CD8-positive, alpha-beta memory T cell (primary cell): ENCODE measurements at regions not wholly inside any gene's neighbourhood (a gene's known extent, or its start where the extent isn't known, plus 50 kb on each side); places are given as distances from the start of the nearest gene placed in this dataset.
A peak's percentile ranks its signal among the peaks of the same experiment; 100 is the strongest.

Experiments used
- CTCF ChIA-PET: fragments of 350-600 bp; sonication (Branson Sonifier 250); formaldehyde crosslinking; loops from one replicate; lab custom pipeline; 2021; ENCODE audit warnings: antibody characterized with exemption; lab: Charles Lee
- POLR2A ChIA-PET: fragments of 350-600 bp; sonication (Branson Sonifier 250); formaldehyde crosslinking; loops from one replicate; lab custom pipeline; 2021; ENCODE audit warnings: antibody characterized with exemption; lab: Charles Lee
- DNase-seq, 5 donors: peaks; one replicate each; pipeline versions ENCODE4 v3.0.0 to v3.0.0-alpha.2; 2020 to 2022; ENCODE audit warnings: mixed read lengths in 1 of 5
- H3K27ac ChIP-seq: one replicate; pipeline ENCODE4 v1.7.0; 2013; ENCODE audit warnings: low read depth, mild to moderate bottlenecking, low read length, moderate library complexity
- H3K27me3 ChIP-seq: 2 replicates; pipeline ENCODE4 v1.7.0; 2013; ENCODE audit warnings: low read length, mild to moderate bottlenecking; ENCODE audit not compliant: insufficient read depth, poor library complexity, severe bottlenecking
- H3K36me3 ChIP-seq: 2 replicates; pipeline ENCODE4 v1.7.0; 2013; ENCODE audit warnings: mild to moderate bottlenecking, low read length, moderate library complexity; ENCODE audit not compliant: insufficient read depth
- H3K4me1 ChIP-seq: 2 replicates; pipeline ENCODE4 v1.7.0; 2013; ENCODE audit warnings: mild to moderate bottlenecking, low read length, moderate library complexity; ENCODE audit not compliant: insufficient read depth
- H3K4me3 ChIP-seq: 2 replicates; pipeline ENCODE4 v1.7.0; 2013; ENCODE audit warnings: mild to moderate bottlenecking, low read length
- H3K9me3 ChIP-seq: 2 replicates; pipeline ENCODE4 v1.7.0; 2013; ENCODE audit warnings: mild to moderate bottlenecking, low read length
- H3K27ac Mint-ChIP-seq, 8 donors: one replicate each; pipeline ENCODE4 v1.8.0; 2020 to 2021; ENCODE audit warnings: mixed read lengths in 8 of 8, mild to moderate bottlenecking in 6 of 8, inconsistent platforms in 3 of 8, moderate library complexity in 3 of 8
- H3K27me3 Mint-ChIP-seq, 2 donors: one replicate each; pipeline ENCODE4 v1.8.0; 2020 to 2021; ENCODE audit warnings: mixed read lengths in 2 of 2, mild to moderate bottlenecking in 1 of 2, moderate library complexity in 1 of 2
- H3K36me3 Mint-ChIP-seq, 3 donors: one replicate each; pipeline ENCODE4 v1.8.0; 2020 to 2021; ENCODE audit warnings: mixed read lengths in 3 of 3, inconsistent platforms in 1 of 3, mild to moderate bottlenecking in 1 of 3
- H3K4me1 Mint-ChIP-seq, 3 donors: one replicate each; pipeline ENCODE4 v1.8.0; 2020 to 2021; ENCODE audit warnings: mixed read lengths in 3 of 3, inconsistent platforms in 1 of 3, mild to moderate bottlenecking in 1 of 3
- H3K4me3 Mint-ChIP-seq, 7 donors: one replicate each; pipeline ENCODE4 v1.8.0; 2020 to 2021; ENCODE audit warnings: mixed read lengths in 7 of 7, mild to moderate bottlenecking in 6 of 7, moderate library complexity in 4 of 7, inconsistent platforms in 2 of 7
- H3K9me3 Mint-ChIP-seq, 5 donors: one replicate each; pipeline ENCODE4 v1.8.0; 2020 to 2022; ENCODE audit warnings: mixed read lengths in 5 of 5, mild to moderate bottlenecking in 3 of 5, moderate library complexity in 2 of 5, inconsistent platforms in 1 of 5

DNA sequence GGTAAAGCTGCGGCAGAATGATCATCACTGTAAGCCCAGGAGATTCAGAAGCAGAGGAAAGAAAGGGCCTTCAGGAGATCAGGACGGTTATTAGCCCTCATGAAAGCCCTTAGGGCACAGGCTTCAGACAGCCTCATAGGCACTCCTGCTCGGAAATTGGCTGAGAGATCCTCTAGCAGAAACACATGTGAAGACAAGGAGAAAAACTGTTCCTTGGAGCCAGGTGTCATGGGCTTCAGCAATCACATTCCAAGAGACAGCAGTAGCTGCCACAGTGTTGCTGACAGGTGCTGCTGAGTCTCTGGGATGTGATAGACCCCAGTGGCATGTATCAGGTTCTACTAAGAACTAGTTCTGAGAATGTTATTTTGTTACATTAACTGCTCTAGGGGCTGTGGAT, 88.8 kb upstream of the DYRK2 start:
- no peaks in the 10 kb centered on the region for H3K27me3 ChIP-seq
- Mint-ChIP-seq H3K36me3 (peaks cover 2 to 17% (median 3%) of the 10 kb centered on the region in 3 donors), H3K27ac (no peak overlapping the region), H3K4me3 (no peak overlapping the region), H3K27me3 (no peaks in the 10 kb centered on the region), H3K9me3 (peaks cover 0 to 6% (median 4%) of the 10 kb centered on the region in 5 donors), H3K4me1 (peaks cover 4 to 13% (median 11%) of the 10 kb centered on the region in 3 donors)
- H3K4me3 ChIP-seq = no peak overlapping the region
- ChIA-PET CTCF (no interaction called here), POLR2A (no interaction called here)
- no peaks in the 10 kb centered on the region for H3K9me3 ChIP-seq
- no peak for DNase-seq
- H3K4me1 ChIP-seq = peaks cover 13% of the 10 kb centered on the region
- no peaks in the 10 kb centered on the region for H3K36me3 ChIP-seq
- no peak overlapping the region for H3K27ac ChIP-seq

DNA sequence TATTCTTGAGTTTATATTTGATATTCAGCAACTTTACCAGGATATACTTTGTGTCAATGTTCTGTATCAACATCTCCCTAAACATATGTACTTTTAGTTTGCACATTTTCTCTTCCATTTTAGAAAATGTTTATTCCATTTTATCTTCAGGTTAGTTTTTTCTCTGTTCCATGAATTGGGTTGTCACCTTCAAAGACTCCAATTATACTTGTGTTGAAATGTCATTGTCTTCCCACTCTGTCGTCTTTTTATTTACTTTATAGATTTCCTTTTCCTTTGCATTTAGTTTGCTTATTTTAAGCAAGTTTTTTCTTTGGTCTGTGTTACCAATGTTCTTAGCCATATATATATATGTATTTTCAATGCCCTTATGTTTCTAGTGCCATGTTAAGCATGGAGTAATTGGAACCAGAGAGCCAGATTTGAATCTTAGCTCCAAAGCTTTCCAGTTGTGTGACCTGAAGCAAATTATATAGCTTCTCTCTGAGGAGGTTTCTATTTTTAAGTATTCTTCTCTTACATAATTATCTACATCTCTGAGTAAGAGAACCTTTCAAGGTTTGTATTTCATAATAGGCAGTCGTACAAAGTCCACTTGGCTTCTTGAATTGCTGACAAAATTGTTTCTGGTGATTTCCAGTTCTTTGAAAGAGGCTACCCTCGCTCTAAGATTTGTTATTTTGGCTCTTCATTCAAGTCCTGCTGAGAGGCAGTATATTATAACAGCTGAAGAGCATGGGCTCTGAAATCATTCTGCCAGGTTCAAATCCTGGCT, 85.8 kb upstream of the DYRK2 start:
- Mint-ChIP-seq H3K27me3 (peaks cover 0 to 4% of the 10 kb centered on the region in 2 donors), H3K4me3 (no peak overlapping the region), H3K9me3 (peaks cover 5 to 12% (median 11%) of the 10 kb centered on the region in 5 donors), H3K27ac (no peak overlapping the region), H3K36me3 (peaks cover 2 to 25% (median 3%) of the 10 kb centered on the region in 3 donors), H3K4me1 (peaks cover 4 to 13% (median 11%) of the 10 kb centered on the region in 3 donors)
- no peaks in the 10 kb centered on the region for H3K4me1 ChIP-seq
- no peaks in the 10 kb centered on the region for H3K27me3 ChIP-seq
- H3K9me3 ChIP-seq = no peaks in the 10 kb centered on the region
- H3K36me3 ChIP-seq = no peaks in the 10 kb centered on the region
- CTCF ChIA-PET = no interaction called here
- no peak overlapping the region for H3K27ac ChIP-seq
- no peak overlapping the region for H3K4me3 ChIP-seq
- no peak for DNase-seq
- POLR2A ChIA-PET = no interaction called here

DNA sequence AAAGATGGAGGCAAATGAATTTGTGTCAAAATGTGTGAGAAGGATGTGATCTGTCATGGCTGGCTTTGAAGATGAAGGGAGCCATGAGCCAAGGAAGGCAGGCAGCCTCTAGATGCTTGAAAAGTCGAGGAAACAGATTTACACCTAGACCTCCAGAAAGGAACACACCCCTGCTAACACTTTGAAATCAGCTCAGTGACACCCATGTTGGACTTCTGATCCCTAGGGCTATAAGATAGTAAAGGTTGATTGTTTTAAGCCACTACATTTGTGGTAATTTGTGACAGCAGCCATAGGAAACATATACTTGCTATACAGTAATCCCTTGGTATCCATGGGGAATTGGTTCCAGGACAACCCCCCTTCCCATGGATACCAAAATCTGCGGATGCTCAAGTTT, 80.5 kb upstream of the DYRK2 start:
- no peaks in the 10 kb centered on the region for H3K27me3 ChIP-seq
- CTCF ChIA-PET = no interaction called here
- Mint-ChIP-seq H3K27ac (no peak overlapping the region), H3K27me3 (peaks cover 0 to 4% of the 10 kb centered on the region in 2 donors), H3K36me3 (peaks cover 0 to 16% (median 0%) of the 10 kb centered on the region in 3 donors), H3K9me3 (peaks cover 0 to 12% (median 6%) of the 10 kb centered on the region in 5 donors), H3K4me3 (no peak overlapping the region), H3K4me1 (peaks cover 4 to 11% (median 5%) of the 10 kb centered on the region in 3 donors)
- no peak for DNase-seq
- POLR2A ChIA-PET = interaction anchor here (0.7 kb wide), 1 partner anchor 30 kb away, joined by 3 read pairs; no protein-coding TSS in a partner anchor
- H3K36me3 ChIP-seq = no peaks in the 10 kb centered on the region
- H3K27ac ChIP-seq = no peak overlapping the region
- no peaks in the 10 kb centered on the region for H3K4me1 ChIP-seq
- H3K9me3 ChIP-seq = no peaks in the 10 kb centered on the region
- no peak overlapping the region for H3K4me3 ChIP-seq

DNA sequence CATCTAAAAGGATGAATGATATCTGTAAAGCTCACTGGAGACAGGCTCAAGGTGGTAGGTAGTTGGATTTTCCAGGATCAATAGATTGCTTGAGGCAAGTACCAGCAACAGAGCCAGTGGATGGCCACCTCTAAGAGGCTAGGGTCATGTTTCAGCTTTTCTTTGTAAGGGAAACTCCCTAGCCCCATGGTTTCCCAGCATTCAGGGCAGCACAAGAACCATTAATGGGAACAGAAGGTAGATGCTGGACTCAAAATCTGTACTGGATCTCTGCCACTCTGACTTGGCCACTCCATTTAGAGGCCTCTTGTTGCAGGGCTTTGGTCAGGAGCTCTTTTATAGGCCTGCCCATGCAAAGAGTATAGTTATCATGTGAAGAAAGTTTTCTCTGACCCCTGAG, 76.1 kb upstream of the DYRK2 start:
- peaks cover 0 to 12% (median under 1%) of the 10 kb centered on the region in 3 donors for H3K36me3 Mint-ChIP-seq
- H3K27ac ChIP-seq = no peak overlapping the region
- no peak for DNase-seq
- H3K4me1 ChIP-seq = peaks cover 1% of the 10 kb centered on the region
- H3K27me3 Mint-ChIP-seq = no peaks in the 10 kb centered on the region
- H3K9me3 Mint-ChIP-seq = peaks cover 0 to 2% (median 0%) of the 10 kb centered on the region in 5 donors
- no peaks in the 10 kb centered on the region for H3K27me3 ChIP-seq
- ChIA-PET CTCF (no interaction called here), POLR2A (interaction anchor here (1.2 kb wide), 1 partner anchor 76 kb away, joined by 3 read pairs; the partner anchor contains the start of gene DYRK2)
- H3K4me3 Mint-ChIP-seq = no peak overlapping the region
- H3K9me3 ChIP-seq = no peaks in the 10 kb centered on the region
- no peak overlapping the region for H3K4me3 ChIP-seq
- H3K36me3 ChIP-seq = no peaks in the 10 kb centered on the region
- peaks cover 14 to 22% (median 15%) of the 10 kb centered on the region in 3 donors for H3K4me1 Mint-ChIP-seq
- no peak overlapping the region for H3K27ac Mint-ChIP-seq

DNA sequence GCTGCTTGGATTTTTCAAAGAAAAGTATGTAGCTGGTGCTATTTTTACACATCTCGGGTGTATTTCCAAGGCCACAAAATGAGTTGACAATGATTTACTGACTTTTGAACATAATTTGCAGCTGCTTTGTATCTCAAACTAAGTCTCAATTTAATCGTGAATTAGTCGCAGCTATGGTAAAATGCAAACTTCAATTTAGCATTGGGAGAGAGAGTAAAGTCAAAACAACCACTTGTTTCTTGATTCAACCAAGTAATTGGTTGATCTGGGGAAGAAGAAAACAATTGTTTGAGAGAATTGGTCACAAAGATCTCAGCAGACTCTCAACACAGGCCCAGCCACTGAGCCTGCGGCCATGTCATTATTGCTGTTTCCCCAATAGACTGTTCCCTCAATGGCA, 75.0 kb upstream of the DYRK2 start:
- DNase-seq = no peak
- peaks cover 24 to 33% (median 26%) of the 10 kb centered on the region in 3 donors for H3K4me1 Mint-ChIP-seq
- CTCF ChIA-PET = no interaction called here
- no peaks in the 10 kb centered on the region for H3K27me3 Mint-ChIP-seq
- no peak overlapping the region for H3K27ac ChIP-seq
- peaks cover 0 to 12% (median 4%) of the 10 kb centered on the region in 3 donors for H3K36me3 Mint-ChIP-seq
- H3K9me3 ChIP-seq = no peaks in the 10 kb centered on the region
- POLR2A ChIA-PET = interaction anchor here (1.2 kb wide), 1 partner anchor 75 kb away, joined by 3 read pairs; the partner anchor contains the start of gene DYRK2
- H3K27ac Mint-ChIP-seq = no peak overlapping the region
- H3K4me1 ChIP-seq = peaks cover 12% of the 10 kb centered on the region
- H3K9me3 Mint-ChIP-seq = peaks cover 0 to 2% (median 0%) of the 10 kb centered on the region in 5 donors
- no peak overlapping the region for H3K4me3 Mint-ChIP-seq
- H3K4me3 ChIP-seq = no peak overlapping the region
- no peaks in the 10 kb centered on the region for H3K27me3 ChIP-seq
- H3K36me3 ChIP-seq = no peaks in the 10 kb centered on the region

DNA sequence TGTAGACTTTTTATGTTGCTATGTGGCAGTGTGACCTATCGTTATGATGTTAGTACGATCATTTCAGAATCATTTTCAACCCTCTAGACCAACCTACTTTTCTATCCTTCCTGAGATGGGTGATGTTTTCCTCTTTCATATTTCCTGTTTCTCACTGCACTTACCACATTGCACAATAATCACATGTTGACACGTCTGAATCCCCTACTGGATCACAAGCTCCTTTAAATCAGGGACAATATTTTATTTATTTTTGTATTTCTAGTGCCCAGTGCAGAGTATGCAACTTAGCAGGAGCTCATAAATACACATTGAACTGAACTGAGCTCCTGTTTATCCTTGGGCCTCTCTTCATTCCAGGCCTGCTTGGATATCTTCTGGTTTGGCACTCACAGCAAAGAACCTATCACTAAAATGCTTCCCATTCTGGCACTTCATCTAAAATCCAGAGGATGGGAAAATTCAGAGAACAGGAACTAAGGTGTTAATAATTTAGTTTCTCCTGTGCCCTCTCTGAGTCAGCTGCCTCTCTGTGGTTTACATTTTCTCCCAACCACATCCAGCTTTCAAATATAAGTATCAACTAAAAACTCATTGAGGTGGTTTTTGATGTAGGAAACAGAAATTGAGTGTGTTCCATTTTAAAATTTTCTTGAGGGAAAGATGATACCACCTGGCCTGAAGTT, 69.4 kb upstream of the DYRK2 start:
- no peak overlapping the region for H3K27ac ChIP-seq
- ChIA-PET CTCF (interaction anchor here (0.8 to 4.0 kb wide), 9 partner anchors 12 to 137 kb away, joined by 3 to 18 read pairs (median 4); partner anchors contain the start of gene DYRK2), POLR2A (interaction anchor here (0.7 to 2.2 kb wide), 9 partner anchors 10 to 70 kb away, joined by 3 to 13 read pairs (median 4); partner anchors contain the start of gene DYRK2)
- H3K27me3 ChIP-seq = no peaks in the 10 kb centered on the region
- H3K4me3 ChIP-seq = peak overlapping the region; percentile 20
- Mint-ChIP-seq H3K27me3 (peaks cover 0 to 2% of the 10 kb centered on the region in 2 donors), H3K4me1 (peaks cover 52 to 67% (median 59%) of the 10 kb centered on the region in 3 donors), H3K4me3 (peak overlapping the region; percentile 43 to 86 (median 72)), H3K36me3 (peaks cover 0 to 12% (median 4%) of the 10 kb centered on the region in 3 donors), H3K27ac (peak overlapping the region; percentile 47 to 97 (median 84)), H3K9me3 (peaks cover 0 to 3% (median 0%) of the 10 kb centered on the region in 5 donors)
- DNase-seq = peak in 2 of 5 donors; percentile 56 to 70
- H3K9me3 ChIP-seq = no peaks in the 10 kb centered on the region
- peaks cover 38% of the 10 kb centered on the region for H3K4me1 ChIP-seq
- no peaks in the 10 kb centered on the region for H3K36me3 ChIP-seq

DNA sequence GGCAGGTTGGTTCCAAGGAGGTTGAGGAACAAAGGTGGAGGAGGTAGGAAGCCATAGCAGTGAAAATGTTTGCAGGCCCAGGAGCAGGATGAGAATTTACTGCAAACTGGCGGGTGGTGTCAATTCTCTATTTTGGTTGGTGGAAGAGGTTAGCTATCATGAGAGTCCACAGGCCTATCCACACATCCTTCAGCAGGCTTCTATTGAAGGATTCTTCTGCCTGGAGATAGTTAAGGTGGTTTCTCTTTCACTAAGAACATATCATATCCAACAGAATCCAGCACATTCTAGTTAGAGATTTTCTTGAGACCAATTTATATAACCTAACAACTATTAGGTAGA, 68.9 kb upstream of the DYRK2 start:
- Mint-ChIP-seq H3K4me1 (peaks cover 52 to 68% (median 59%) of the 10 kb centered on the region in 3 donors), H3K9me3 (peaks cover 0 to 3% (median 0%) of the 10 kb centered on the region in 5 donors), H3K4me3 (peak overlapping the region; percentile 43 to 86 (median 72)), H3K36me3 (peaks cover 0 to 12% (median 4%) of the 10 kb centered on the region in 3 donors), H3K27ac (peak overlapping the region; percentile 47 to 97 (median 84)), H3K27me3 (peaks cover 0 to 2% of the 10 kb centered on the region in 2 donors)
- ChIA-PET CTCF (interaction anchor here (0.8 to 4.0 kb wide), 9 partner anchors 12 to 138 kb away, joined by 3 to 18 read pairs (median 4); partner anchors contain the start of gene DYRK2), POLR2A (interaction anchor here (0.7 to 2.2 kb wide), 9 partner anchors 11 to 69 kb away, joined by 3 to 13 read pairs (median 4); partner anchors contain the start of gene DYRK2)
- no peak for DNase-seq
- Histone ChIP-seq H3K4me3 (peak overlapping the region; percentile 20), H3K36me3 (no peaks in the 10 kb centered on the region), H3K4me1 (peaks cover 39% of the 10 kb centered on the region), H3K27me3 (no peaks in the 10 kb centered on the region), H3K27ac (no peak overlapping the region), H3K9me3 (no peaks in the 10 kb centered on the region)
